ENCODE measurements at regions not wholly inside any gene's neighbourhood (a gene's known extent, or its start where the extent isn't known, plus 50 kb on each side); places are given as distances from the start of the nearest gene placed in this dataset.

GRCh38 chr3:23071296-23071695 is 131.8 kb upstream of the UBE2E2 start:
- DNase-seq = no peak
- intact Hi-C loops (cut with DNase I) = no loop called here
- ATAC-seq = peak; percentile 15 to 42

DNA sequence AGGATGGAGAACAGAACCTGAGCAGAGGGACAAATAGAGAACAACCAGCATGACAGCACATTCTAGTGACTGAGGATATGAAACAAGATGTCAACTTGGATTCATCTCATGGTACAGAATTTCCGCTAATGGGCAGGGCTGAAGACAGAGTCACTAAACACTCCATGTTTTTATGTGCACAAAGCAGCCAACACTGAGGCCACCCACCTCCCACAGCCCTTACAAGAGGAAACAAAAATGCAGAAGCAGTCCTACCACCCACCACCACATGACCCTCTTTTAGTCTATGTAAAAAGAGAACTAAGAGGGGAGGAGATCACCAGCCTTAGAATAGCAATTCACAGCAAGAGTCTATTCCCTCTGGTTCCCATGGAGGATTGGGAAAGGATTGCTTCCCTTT is 131.4 kb upstream of the UBE2E2 start:
- DNase-seq = no peak

DNA sequence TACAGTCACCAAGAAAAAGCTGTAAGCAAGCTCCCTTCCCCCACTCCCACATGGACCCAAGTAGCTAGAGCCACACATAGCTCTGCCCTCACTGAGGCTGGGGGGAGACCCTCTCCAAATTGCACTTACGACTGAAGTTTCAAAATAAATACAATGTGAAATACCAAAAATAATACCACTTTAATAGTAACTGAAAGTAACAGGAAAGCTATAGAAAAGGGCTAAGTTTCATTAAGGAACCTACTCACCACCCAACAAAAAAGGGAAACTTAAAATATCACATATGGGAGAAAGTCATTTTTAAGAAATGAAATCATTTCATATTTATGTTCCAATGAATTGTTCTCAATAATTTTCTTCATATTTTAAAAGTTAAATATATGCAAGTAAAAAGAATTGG is 130.4 kb upstream of the UBE2E2 start:
- ATAC-seq (no peak), DNase-seq (no peak)
- intact Hi-C loops (cut with DNase I) = no loop called here

More for the DNA sequence above, 131.4 kb upstream of the UBE2E2 start:
- intact Hi-C loops (cut with DNase I) = no loop called here
- ATAC-seq = peak; percentile 55 to 85

DNA sequence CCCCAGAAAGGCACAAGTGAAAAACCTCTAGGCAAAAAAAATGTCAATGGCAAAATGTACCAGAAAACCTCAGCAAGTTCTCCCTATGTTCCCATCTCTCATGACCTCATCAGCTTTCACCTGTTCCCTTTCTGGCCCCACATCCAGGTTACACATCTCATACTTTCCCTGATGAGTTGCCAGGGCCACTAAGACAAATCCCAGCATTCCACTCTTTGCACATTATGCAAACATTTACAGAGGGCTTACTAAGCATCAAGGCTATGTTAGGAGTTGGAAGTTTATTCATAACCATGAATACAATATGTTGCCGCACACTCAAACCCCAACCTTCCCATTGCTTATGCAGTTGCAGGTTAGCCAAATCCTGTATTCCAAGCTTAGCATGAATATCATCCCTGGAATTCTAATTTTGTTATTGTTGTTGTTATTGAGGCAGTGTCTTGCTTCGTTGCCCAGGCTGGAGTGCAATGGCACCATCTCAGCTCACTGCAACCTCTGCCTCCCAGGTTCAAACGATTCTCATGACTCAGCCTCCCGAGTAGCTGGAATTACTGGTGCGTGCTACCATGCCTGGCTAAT is 129.3 kb upstream of the UBE2E2 start:
- ATAC-seq (no peak), DNase-seq (no peak)

GRCh38 chr3:23075496-23075895 is 127.6 kb upstream of the UBE2E2 start:
- ATAC-seq (peak in 1 of 2 donors; percentile 50), DNase-seq (no peak)
- intact Hi-C loops (cut with DNase I) = no loop called here

More for the DNA sequence above, 129.3 kb upstream of the UBE2E2 start:
- intact Hi-C loops (cut with DNase I) = no loop called here

GRCh38 chr3:23076437-23076836 is 126.7 kb upstream of the UBE2E2 start:
- DNase-seq (no peak), ATAC-seq (no peak)
- intact Hi-C loops (cut with DNase I) = no loop called here

DNA sequence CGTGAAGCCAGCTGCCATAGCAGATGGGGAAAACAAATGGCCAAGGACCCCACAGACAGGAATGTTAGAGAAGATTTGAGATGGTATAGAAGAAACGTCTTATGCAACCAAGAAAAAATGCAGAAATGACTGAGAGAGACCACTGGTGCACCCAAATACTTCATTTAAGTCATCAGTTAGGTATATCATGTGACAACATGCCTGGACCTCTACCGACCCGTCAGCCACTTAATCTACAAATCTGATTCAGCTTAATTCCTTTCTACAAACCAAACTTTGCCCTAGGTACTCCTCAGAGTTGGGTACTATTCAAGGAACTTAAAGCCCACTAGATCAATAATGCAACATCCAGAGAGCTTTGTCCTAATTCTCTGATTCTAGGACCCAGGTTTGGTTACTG is 126.0 kb upstream of the UBE2E2 start:
- intact Hi-C loops (cut with DNase I) = no loop called here
- ATAC-seq = no peak

GRCh38 chr3:23078735-23079134 is 124.4 kb upstream of the UBE2E2 start:
- intact Hi-C loops (cut with DNase I) = no loop called here
- no peak for ATAC-seq
- no peak for DNase-seq

More for the DNA sequence above, 126.0 kb upstream of the UBE2E2 start:
- no peak for DNase-seq

GRCh38 chr3:23079976-23080375 is 123.2 kb upstream of the UBE2E2 start:
- no peak for DNase-seq
- intact Hi-C loops (cut with DNase I) = no loop called here
- peak in 1 of 2 donors; percentile 70 for ATAC-seq

- ATAC-seq (no peak), DNase-seq (no peak)
- intact Hi-C loops (cut with DNase I) = no loop called here
Measured at GRCh38 chr3:23083701-23084100, 119.4 kb upstream of the UBE2E2 start.

- intact Hi-C loops (cut with DNase I) = no loop called here
- ATAC-seq = no peak
- DNase-seq = no peak
Measured at GRCh38 chr3:23084367-23084766, 118.8 kb upstream of the UBE2E2 start.

DNA sequence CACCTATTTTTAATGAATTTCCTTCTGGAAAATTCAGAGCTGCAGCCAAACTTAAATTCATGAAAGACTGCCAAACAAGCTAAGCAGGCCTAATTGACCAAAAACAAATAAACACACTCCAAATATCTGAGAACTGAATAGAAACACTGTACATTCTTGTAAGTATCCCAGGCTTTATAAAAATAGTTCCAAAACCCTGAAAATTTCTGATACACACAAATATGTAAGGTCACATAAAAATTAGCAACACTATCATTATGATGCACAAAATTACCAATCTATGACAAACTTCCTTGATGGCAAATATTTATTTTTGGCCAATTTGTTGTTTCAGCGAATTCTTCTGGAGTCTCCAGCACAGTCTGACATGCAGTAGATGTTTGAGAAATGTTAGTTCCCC is 117.9 kb upstream of the UBE2E2 start:
- intact Hi-C loops (cut with DNase I) = no loop called here
- no peak for ATAC-seq

DNA sequence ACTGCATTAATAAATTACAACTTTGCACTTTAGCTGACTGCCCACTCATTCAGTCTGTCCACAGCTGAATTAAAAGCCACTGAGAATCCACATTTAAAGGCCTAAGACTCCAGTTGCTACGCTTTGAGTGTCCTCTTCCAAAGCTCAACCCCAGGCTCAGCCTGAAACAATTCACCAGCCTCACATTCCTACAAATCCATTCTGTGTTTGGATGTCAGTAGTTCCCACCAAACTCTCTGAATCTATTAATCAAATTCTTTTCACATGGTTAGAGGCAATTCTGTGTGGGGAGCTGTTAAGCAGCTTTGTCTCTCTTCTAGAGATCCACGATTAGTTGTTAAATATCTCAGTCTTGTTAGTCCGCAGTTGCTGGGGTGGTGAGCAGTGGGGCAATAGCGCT is 116.8 kb upstream of the UBE2E2 start:
- no peak for DNase-seq
- no peak for ATAC-seq
- intact Hi-C loops (cut with DNase I) = no loop called here

More for the DNA sequence above, 117.9 kb upstream of the UBE2E2 start:
- no peak for DNase-seq

- ATAC-seq (no peak), DNase-seq (no peak)
- intact Hi-C loops (cut with DNase I) = no loop called here
Measured at GRCh38 chr3:23086831-23087230, 116.3 kb upstream of the UBE2E2 start.

DNA sequence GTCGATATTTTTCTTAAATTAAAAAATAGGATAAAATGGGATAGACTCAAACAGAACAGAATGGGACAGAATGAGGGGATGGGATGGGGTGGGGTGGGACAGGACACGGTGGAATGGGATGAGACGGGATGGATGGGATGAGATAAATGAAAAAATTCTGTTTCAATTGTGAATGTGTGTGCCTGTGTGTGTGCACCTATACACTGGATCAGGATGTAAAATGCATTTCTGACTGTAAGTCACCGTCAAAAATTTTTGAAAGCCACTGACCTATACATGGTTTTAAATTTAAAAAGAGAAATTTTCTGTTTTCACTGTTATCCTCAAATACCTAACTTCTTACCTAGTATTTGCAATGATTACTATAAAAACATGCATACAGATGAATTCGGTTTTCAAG is 108.7 kb upstream of the UBE2E2 start:
- ATAC-seq (no peak), DNase-seq (no peak)
- intact Hi-C loops (cut with DNase I) = no loop called here

DNA sequence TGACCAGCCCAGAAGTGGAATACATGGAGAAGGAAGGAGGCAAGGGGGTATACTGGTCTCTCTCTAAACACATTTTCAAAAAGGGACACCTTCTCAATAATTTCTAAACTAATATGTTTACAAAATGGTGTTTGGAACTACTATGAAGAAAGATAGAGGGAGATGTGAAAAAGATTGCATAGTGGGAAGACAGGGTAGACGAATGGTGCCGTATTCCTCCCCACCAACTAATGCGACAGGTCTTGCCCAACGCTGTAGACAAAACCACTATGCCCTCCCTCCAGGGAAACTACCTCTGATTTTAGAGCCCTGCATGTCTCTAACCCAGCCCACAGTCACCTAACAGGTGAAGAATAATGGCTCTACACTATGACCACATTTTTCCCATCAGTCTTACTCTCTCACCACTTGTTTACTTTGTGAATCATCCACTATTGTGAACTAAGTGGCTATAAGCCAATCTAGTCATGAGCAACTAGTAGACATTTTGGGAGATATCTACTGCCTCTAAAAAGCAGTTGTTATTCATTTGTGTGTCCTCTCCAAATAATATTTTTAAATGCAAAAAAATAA is 108.2 kb upstream of the UBE2E2 start:
- intact Hi-C loops (cut with DNase I) = no loop called here
- DNase-seq (no peak), ATAC-seq (peak in 1 of 2 donors; percentile 68)

DNA sequence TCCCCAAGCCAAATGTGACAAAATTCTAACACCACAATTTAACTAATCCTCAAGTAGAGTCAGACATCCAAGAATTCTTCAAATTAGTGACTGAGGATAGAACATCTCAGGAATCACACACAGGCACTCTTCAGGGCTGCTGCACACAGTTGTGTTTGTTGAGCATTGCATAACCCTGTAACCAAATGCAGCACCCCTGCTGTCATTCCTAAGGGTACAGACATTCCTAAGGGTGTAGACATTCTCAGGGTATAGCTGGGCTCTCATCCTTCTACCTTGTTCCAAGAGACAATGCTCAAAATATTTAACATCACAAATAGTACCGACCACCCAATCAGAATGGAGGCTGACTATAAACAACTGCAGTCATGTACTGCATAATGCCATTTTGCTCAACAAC is 107.1 kb upstream of the UBE2E2 start:
- DNase-seq (no peak), ATAC-seq (no peak)
- intact Hi-C loops (cut with DNase I) = no loop called here

GRCh38 chr3:23099021-23099420 is 104.1 kb upstream of the UBE2E2 start:
- intact Hi-C loops (cut with DNase I) = no loop called here
- DNase-seq (no peak), ATAC-seq (no peak)

DNA sequence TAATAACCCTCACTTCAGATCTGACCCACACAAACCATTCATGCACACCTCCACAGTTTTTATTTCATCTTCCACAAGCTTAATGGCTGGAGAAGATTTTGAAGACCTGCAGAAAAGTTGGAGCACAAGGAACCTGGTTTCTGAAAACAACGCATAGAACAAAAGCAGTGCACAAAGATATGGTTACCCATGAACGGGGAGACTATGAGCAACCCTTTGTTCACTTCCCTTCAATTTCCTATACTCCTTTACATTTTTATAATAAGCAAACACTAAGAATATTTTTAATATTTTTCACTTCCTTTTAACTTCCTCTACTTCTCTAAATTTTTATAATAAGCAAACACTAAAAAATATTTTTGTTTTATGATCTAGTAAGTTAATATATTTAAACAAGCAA is 103.5 kb upstream of the UBE2E2 start:
- intact Hi-C loops (cut with DNase I) = no loop called here
- no peak for DNase-seq
- ATAC-seq = no peak

DNA sequence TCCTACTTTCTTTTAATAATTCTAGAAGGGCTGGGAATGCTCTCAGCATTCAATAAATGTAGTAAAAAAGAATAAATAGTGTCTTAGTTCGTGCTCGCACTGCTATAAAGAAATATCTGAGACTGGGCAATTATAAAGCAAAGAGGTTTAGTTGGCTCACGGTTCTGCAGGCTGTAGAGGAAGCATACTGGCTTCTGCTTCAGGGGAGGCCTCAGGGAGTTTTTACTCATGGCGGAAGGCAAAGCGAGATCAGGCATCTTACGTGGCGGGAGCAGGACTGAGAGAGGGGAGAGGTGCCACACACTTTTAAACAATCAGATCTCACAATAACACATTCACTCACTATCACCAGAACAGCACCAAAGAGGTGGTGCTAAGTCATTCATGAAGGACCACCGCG is 103.0 kb upstream of the UBE2E2 start:
- ATAC-seq = no peak
- DNase-seq = no peak
- intact Hi-C loops (cut with DNase I) = no loop called here

GRCh38 chr3:23103764-23104163 is 99.4 kb upstream of the UBE2E2 start:
- intact Hi-C loops (cut with DNase I) = no loop called here
- ATAC-seq (no peak), DNase-seq (no peak)

GRCh38 chr3:23105048-23105447 is 98.1 kb upstream of the UBE2E2 start:
- ATAC-seq = no peak
- DNase-seq = no peak
- intact Hi-C loops (cut with DNase I) = no loop called here
